ENCODE measurements at regions not wholly inside any gene's neighbourhood (a gene's known extent, or its start where the extent isn't known, plus 50 kb on each side); places are given as distances from the start of the nearest gene placed in this dataset.

GRCh38 chr13:90918536-90918935 lies 429.0 kb upstream of the MIR17HG start:
- Histone ChIP-seq H2BK120ac (ENCODE audit: low read depth, low read length) (no peak overlapping the region), H2AK5ac (ENCODE audit: low read depth, low read length) (no peak overlapping the region), H3K4me3 (ENCODE audit: insufficient read depth, low read depth, low read length) (no peak overlapping the region), H3K4me1 (ENCODE audit: control insufficient read depth, insufficient read depth, low read length) (no peaks in the 10 kb centered on the region), H4K5ac (ENCODE audit: low read depth, low read length) (no peak overlapping the region), H3K36me3 (ENCODE audit: control insufficient read depth, insufficient read depth, low read length) (no peaks in the 10 kb centered on the region), H2AK9ac (replicated peaks; ENCODE audit: low read depth, low read length, poor library complexity) (no peak overlapping the region), H3K14ac (replicated peaks; ENCODE audit: low read depth, low read length) (no peak overlapping the region), H3K27ac (ENCODE audit: insufficient read depth, low read length) (no peak overlapping the region), H2BK20ac (ENCODE audit: low read depth, low read length) (no peak overlapping the region), H4K8ac (ENCODE audit: low read depth in 2 of 2, low read length in 2 of 2) (no peak overlapping the region), H3K56ac (ENCODE audit: extremely low read depth, insufficient read depth, low read length) (no peak overlapping the region), H2BK15ac (ENCODE audit: low read depth, low read length) (no peak overlapping the region), H3K27me3 (ENCODE audit: control insufficient read depth, insufficient read depth, low read length) (no peaks in the 10 kb centered on the region), H4K20me1 (ENCODE audit: insufficient read depth, low read length) (no peaks in the 10 kb centered on the region), H3K4ac (ENCODE audit: low read depth, low read length) (no peak overlapping the region), H3K9me3 (ENCODE audit: control insufficient read depth, insufficient read depth, low read length) (no peaks in the 10 kb centered on the region), H3K4me2 (ENCODE audit: low read depth, low read length) (no peak overlapping the region), H3K79me1 (ENCODE audit: low read depth in 1 of 2, low read length in 2 of 2) (no peaks in the 10 kb centered on the region), H2AFZ (replicated peaks; ENCODE audit: low read length, poor library complexity) (no peak overlapping the region), H3K23ac (ENCODE audit: low read depth, low read length) (no peak overlapping the region), H2BK5ac (ENCODE audit: low read depth, low read length, poor library complexity, severe bottlenecking) (no peak overlapping the region), H3K18ac (ENCODE audit: low read depth, low read length) (no peak overlapping the region), H4K91ac (ENCODE audit: insufficient read depth, low read depth, low read length) (no peak overlapping the region), H3K9me1 (ENCODE audit: insufficient read depth, low read length) (no peaks in the 10 kb centered on the region), H3K9ac (ENCODE audit: low read depth, low read length) (no peak overlapping the region)
- dilution Hi-C loops (cut with HindIII; ENCODE audit: low sequenced_read_pairs, unreplicated experiment) (no loop called here), in situ Hi-C loops (cut with MboI; ENCODE audit: low sequenced_read_pairs) (no loop called here), intact Hi-C loops (cut with micrococcal nuclease) (no loop called here)
- BruUV-seq (replicated peaks), result no TSS peak
- no CpG with 5 or more reads among the region's 2 CpGs for WGBS, 2 experiments (ENCODE audit: extremely low coverage in 2 of 2, insufficient read length in 1 of 2)
- TF ChIP-seq RCOR1 (IDR thresholded peaks at IDR 0.05; ENCODE audit: insufficient replicate concordance, low read length), result no peak
- peak; percentile 51; the same call in 1 of the 2 replicates for TF ChIP-seq NFE2L2 (IDR thresholded peaks at IDR 0.05; ENCODE audit: low read depth, low read length)
- no peak for ATAC-seq (ENCODE audit: low read depth)
- POLR2A ChIA-PET (ENCODE audit: unreplicated experiment), result no interaction called here
- peak; percentile 12 for DNase-seq
- CTCF ChIA-PET, result no interaction called here

Data from IMR-90 (cell line).